ENCODE measurements at regions not wholly inside any gene's neighbourhood (a gene's known extent, or its start where the extent isn't known, plus 50 kb on each side); places are given as distances from the start of the nearest gene placed in this dataset.
A peak's percentile ranks its signal among the peaks of the same experiment; 100 is the strongest.

DNA sequence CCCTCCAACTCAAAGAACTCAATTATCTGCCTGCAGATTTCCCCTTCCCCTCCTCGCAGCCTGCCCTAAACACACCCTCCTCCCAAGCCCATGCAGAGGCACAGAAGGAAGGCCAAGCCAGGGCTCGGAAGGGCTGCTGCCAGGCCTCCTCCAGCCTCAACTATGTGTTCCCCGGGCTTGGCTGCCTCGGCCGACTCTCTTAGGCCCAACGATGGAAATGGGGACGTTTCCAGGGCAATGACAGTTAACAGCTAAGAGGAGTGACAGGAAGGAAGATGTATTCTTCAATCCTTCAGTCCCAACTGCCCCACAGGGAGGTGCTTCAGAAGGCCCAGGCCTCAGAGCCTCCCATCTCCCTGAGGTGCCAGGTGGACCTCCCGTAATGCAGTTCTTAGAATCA is 104.0 kb upstream of the AKIP1 start:
- H3K4me3 ChIP-seq (ENCODE audit: low read depth, low read length), result no peak overlapping the region
- TF ChIP-seq, protein P1, sequence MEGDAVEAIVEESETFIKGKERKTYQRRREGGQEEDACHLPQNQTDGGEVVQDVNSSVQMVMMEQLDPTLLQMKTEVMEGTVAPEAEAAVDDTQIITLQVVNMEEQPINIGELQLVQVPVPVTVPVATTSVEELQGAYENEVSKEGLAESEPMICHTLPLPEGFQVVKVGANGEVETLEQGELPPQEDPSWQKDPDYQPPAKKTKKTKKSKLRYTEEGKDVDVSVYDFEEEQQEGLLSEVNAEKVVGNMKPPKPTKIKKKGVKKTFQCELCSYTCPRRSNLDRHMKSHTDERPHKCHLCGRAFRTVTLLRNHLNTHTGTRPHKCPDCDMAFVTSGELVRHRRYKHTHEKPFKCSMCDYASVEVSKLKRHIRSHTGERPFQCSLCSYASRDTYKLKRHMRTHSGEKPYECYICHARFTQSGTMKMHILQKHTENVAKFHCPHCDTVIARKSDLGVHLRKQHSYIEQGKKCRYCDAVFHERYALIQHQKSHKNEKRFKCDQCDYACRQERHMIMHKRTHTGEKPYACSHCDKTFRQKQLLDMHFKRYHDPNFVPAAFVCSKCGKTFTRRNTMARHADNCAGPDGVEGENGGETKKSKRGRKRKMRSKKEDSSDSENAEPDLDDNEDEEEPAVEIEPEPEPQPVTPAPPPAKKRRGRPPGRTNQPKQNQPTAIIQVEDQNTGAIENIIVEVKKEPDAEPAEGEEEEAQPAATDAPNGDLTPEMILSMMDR (IDR thresholded peaks at IDR 0.05; ENCODE audit: low read depth, low read length), result no peak

DNA sequence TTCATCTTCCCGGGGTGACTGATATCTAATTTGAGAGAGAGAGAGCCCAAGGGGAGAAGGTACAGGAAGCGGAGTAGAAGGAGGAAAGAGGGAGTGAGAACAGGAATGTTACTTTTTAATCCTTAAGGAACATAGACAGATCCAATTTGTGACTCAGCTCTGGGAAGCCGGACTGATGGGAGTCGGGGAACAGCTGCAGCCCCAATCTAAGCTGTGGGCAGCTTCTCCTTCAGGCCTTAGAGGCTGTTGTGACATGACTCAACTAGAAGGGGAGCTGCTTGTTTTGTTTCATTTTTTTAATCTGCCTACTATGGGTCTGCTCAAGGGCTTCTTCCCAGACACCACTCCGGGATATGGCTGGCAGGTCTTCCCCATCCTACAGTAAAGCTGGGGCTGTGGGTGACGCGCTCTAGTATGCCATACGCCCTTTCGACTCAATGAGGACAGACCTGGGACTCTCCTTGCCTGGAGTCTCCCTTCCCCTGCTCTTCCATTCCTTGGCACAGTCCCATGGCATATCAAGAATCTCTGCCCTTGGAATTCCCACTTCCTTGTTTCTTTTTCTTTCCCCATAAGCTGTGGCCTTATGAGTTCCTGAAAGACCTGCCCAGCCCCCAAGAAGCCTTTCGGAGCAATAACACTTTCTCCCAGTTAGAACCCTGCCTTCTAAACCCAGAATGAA is 103.3 kb upstream of the AKIP1 start:
- peak overlapping the region; percentile 70 for H3K4me3 ChIP-seq (ENCODE audit: low read depth, low read length)
- TF ChIP-seq, protein P1 (IDR thresholded peaks at IDR 0.05; ENCODE audit: low read depth, low read length), result no peak

DNA sequence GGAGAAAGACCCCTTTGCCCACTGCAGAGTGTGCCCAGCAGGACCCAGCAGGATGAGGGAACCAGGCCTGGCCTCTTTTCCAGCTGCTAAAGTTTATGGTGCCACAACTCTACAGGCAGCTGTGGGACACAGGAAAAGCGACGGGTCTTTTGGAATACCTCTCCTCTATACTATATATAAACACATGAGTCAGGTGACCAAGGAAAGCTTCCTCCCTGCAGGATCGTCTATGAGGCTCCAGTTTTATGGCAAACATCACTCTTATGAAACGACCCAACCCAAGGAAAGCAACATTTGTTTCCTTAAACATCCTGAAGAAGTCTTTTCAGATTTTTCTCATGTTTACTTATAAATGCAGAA is 102.8 kb upstream of the AKIP1 start:
- TF ChIP-seq, protein P1 (IDR thresholded peaks at IDR 0.05; ENCODE audit: low read depth, low read length), result no peak
- peak overlapping the region; percentile 70 for H3K4me3 ChIP-seq (ENCODE audit: low read depth, low read length)

DNA sequence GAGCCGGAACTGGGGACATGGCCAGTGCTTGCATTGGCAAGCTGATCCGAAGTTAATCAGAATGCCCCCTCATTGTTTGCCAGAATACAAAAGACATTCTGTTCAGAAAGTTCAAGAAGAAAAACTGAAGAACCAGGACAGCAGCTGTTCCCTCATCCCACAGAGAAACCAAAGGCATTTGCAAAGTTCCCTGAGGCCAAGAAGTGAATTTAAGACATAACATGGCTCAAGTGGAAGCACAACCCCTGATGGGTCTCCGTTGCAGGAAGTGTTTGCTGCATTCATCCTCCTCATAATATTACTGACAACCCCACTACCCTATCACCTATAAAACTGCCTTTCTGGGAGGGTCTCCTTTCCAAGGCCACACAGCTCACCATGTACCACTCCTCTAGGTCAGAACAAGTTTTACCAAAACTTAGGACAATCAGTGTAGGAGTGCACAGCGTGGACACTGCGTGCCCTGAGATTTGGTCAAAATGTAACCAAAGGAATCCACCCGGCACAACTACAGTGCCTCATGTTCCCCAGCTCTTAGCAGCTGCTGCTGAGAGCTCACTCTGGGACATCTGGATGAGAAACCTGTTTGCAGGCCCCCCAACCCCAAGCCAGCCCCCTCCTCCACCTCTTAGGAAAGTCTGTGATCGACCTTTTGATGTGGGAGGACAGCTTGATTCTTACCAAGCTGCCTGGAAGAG is 101.6 kb upstream of the AKIP1 start:
- H3K4me3 ChIP-seq (ENCODE audit: low read depth, low read length), result peak overlapping the region; percentile 70

DNA sequence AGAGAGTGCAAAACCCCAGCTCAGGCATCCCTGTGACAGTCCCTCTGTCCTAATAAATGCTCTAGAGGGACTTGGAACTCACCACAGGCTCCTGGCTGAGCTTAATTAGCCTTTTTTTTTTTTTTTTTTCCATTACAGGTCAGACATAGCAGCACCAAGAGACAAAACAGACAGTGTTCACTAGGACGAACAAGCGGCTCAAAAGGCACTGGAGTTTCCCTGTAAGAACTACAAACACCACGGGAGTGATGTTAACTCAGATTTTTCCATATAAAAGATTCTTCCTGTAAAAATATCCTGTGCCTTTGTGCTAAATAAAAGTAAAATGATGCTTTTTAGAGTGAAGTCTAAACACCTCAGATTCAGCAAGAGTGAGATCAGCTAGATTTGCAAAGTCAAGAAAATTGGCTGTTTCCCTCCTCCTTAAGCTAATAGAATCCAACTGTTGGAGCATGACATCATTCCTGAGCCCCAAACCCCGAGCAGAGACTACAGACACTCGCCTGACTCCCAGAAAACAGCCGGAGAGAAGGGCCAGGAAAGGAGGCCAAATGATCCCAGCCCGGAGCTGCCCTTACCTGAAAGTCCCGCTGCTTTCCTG is 101.0 kb upstream of the AKIP1 start:
- H3K4me3 ChIP-seq (ENCODE audit: low read depth, low read length), result peak overlapping the region; percentile 70
- TF ChIP-seq, protein P1 (IDR thresholded peaks at IDR 0.05; ENCODE audit: low read depth, low read length), result no peak

More for the DNA sequence above, 101.6 kb upstream of the AKIP1 start:
- TF ChIP-seq, protein P1 (IDR thresholded peaks at IDR 0.05; ENCODE audit: low read depth, low read length), result no peak

DNA sequence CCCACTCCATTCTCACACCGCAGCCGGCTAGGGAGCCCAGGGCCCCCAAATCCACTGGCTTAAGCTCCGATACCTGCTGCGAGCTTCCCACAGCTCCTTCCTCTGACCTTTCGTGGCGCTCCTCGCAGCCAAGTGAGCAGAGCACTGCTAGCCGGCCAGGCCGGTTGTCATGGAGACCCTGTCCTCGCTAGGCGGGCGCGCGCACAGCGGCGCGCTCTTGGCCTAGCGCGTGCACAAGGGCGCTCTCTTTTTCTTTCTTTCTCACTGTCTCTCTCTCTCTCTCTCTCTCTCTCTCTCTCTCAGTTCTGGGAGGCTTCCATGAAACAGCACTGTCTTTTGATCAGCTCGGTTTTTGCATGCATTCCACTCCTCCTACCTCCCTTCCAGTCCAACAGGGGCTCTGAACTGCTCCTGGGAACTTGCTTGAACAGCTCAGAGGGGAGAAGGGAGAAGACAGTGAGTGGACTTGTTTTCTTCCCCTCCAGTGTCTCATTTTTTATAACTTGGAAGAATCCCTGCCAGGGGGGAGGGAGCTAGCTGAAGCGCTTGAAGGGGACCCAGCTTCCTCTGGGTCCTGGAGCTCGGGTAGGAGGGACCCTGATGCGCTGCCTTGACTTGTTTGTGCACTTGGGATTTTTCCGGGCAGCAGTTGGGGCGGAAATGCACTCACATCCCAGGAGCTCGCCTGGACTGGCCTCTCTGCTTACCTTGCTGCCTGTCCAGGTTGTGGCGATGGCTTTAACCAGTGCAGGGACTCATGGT is 100.3 kb upstream of the AKIP1 start:
- peak overlapping the region; percentile 70 for H3K4me3 ChIP-seq (ENCODE audit: low read depth, low read length)

More for the DNA sequence above, 100.3 kb upstream of the AKIP1 start:
- TF ChIP-seq, protein P1 (IDR thresholded peaks at IDR 0.05; ENCODE audit: low read depth, low read length), result no peak
